ENCODE measurements at regions not wholly inside any gene's neighbourhood (a gene's known extent, or its start where the extent isn't known, plus 50 kb on each side); places are given as distances from the start of the nearest gene placed in this dataset.
"Not testable (repeated sequence)": the region's sequence is repeated elsewhere in the genome, so short reads cannot be mapped to it uniquely, and the experiment has no call there.

DNA sequence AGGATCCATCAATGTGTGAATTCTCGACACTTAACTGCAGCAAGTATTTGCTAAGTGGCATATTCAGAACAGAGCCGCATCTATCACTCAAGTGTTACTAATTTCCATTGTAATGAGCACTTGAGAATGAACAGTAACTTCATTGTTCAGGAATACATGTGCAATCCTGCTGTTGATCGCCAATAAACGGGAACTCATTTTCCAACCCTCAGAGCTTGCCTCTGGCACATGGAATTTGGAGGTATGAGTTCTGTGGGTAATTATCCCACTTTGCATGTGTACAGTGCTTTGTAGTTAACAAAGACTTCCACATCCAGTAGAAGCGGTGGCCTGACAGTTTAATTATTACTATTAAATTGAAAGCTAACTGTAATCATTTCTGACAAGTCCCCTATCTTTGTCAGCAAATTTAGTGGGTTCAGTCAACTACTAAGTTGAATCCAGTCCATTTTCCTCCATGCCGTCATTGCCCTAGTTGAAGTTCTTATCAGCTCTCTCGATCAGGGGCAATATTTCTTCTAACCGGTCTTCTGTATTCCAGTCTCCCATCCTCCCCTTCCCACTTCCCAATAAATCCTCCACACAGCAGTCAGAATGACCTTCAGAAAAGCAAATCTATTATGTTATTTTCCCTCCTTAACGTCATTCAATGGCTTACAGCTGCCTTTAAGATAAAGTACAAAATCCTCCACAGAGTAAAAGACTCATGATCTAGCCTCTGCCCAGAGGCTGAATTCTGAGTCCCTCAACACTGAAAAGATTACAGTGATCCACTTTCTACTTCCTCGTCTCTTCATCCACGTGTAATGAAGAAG lies 62.4 kb upstream of the GBA3 start:
- TF ChIP-seq, protein P1, sequence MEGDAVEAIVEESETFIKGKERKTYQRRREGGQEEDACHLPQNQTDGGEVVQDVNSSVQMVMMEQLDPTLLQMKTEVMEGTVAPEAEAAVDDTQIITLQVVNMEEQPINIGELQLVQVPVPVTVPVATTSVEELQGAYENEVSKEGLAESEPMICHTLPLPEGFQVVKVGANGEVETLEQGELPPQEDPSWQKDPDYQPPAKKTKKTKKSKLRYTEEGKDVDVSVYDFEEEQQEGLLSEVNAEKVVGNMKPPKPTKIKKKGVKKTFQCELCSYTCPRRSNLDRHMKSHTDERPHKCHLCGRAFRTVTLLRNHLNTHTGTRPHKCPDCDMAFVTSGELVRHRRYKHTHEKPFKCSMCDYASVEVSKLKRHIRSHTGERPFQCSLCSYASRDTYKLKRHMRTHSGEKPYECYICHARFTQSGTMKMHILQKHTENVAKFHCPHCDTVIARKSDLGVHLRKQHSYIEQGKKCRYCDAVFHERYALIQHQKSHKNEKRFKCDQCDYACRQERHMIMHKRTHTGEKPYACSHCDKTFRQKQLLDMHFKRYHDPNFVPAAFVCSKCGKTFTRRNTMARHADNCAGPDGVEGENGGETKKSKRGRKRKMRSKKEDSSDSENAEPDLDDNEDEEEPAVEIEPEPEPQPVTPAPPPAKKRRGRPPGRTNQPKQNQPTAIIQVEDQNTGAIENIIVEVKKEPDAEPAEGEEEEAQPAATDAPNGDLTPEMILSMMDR (IDR thresholded peaks at IDR 0.05), result not testable (repeated sequence)
- TF ChIP-seq, protein P2, sequence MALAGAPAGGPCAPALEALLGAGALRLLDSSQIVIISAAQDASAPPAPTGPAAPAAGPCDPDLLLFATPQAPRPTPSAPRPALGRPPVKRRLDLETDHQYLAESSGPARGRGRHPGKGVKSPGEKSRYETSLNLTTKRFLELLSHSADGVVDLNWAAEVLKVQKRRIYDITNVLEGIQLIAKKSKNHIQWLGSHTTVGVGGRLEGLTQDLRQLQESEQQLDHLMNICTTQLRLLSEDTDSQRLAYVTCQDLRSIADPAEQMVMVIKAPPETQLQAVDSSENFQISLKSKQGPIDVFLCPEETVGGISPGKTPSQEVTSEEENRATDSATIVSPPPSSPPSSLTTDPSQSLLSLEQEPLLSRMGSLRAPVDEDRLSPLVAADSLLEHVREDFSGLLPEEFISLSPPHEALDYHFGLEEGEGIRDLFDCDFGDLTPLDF (CRISPR knock-in tag; IDR thresholded peaks at IDR 0.05), result not testable (repeated sequence)
- TF ChIP-seq, protein P3, sequence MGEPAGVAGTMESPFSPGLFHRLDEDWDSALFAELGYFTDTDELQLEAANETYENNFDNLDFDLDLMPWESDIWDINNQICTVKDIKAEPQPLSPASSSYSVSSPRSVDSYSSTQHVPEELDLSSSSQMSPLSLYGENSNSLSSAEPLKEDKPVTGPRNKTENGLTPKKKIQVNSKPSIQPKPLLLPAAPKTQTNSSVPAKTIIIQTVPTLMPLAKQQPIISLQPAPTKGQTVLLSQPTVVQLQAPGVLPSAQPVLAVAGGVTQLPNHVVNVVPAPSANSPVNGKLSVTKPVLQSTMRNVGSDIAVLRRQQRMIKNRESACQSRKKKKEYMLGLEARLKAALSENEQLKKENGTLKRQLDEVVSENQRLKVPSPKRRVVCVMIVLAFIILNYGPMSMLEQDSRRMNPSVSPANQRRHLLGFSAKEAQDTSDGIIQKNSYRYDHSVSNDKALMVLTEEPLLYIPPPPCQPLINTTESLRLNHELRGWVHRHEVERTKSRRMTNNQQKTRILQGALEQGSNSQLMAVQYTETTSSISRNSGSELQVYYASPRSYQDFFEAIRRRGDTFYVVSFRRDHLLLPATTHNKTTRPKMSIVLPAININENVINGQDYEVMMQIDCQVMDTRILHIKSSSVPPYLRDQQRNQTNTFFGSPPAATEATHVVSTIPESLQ (CRISPR knock-in tag; IDR thresholded peaks at IDR 0.05), result not testable (repeated sequence)
- not testable (repeated sequence) for TF ChIP-seq ZNF396 (CRISPR knock-in tag; IDR thresholded peaks at IDR 0.05; ENCODE audit: borderline replicate concordance); CREB1 (CRISPR knock-in tag; IDR thresholded peaks at IDR 0.05); JUN (CRISPR knock-in tag; IDR thresholded peaks at IDR 0.05); ATF3 (CRISPR knock-in tag; conservative IDR thresholded peaks at IDR 0.05); ELF4 (CRISPR knock-in tag; IDR thresholded peaks at IDR 0.05; ENCODE audit: low read depth); ATF1 (CRISPR knock-in tag; IDR thresholded peaks at IDR 0.05); FOXP4 (CRISPR knock-in tag; IDR thresholded peaks at IDR 0.05); ESRRA (CRISPR knock-in tag; IDR thresholded peaks at IDR 0.05; ENCODE audit: borderline replicate concordance)
- TF ChIP-seq, protein P4, sequence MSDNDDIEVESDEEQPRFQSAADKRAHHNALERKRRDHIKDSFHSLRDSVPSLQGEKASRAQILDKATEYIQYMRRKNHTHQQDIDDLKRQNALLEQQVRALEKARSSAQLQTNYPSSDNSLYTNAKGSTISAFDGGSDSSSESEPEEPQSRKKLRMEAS (CRISPR knock-in tag; IDR thresholded peaks at IDR 0.05), result not testable (repeated sequence)
- TF ChIP-seq, protein P5, sequence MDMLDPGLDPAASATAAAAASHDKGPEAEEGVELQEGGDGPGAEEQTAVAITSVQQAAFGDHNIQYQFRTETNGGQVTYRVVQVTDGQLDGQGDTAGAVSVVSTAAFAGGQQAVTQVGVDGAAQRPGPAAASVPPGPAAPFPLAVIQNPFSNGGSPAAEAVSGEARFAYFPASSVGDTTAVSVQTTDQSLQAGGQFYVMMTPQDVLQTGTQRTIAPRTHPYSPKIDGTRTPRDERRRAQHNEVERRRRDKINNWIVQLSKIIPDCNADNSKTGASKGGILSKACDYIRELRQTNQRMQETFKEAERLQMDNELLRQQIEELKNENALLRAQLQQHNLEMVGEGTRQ (CRISPR knock-in tag; IDR thresholded peaks at IDR 0.05), result not testable (repeated sequence)
- TF ChIP-seq, protein P6, sequence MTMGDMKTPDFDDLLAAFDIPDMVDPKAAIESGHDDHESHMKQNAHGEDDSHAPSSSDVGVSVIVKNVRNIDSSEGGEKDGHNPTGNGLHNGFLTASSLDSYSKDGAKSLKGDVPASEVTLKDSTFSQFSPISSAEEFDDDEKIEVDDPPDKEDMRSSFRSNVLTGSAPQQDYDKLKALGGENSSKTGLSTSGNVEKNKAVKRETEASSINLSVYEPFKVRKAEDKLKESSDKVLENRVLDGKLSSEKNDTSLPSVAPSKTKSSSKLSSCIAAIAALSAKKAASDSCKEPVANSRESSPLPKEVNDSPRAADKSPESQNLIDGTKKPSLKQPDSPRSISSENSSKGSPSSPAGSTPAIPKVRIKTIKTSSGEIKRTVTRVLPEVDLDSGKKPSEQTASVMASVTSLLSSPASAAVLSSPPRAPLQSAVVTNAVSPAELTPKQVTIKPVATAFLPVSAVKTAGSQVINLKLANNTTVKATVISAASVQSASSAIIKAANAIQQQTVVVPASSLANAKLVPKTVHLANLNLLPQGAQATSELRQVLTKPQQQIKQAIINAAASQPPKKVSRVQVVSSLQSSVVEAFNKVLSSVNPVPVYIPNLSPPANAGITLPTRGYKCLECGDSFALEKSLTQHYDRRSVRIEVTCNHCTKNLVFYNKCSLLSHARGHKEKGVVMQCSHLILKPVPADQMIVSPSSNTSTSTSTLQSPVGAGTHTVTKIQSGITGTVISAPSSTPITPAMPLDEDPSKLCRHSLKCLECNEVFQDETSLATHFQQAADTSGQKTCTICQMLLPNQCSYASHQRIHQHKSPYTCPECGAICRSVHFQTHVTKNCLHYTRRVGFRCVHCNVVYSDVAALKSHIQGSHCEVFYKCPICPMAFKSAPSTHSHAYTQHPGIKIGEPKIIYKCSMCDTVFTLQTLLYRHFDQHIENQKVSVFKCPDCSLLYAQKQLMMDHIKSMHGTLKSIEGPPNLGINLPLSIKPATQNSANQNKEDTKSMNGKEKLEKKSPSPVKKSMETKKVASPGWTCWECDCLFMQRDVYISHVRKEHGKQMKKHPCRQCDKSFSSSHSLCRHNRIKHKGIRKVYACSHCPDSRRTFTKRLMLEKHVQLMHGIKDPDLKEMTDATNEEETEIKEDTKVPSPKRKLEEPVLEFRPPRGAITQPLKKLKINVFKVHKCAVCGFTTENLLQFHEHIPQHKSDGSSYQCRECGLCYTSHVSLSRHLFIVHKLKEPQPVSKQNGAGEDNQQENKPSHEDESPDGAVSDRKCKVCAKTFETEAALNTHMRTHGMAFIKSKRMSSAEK (CRISPR knock-in tag; IDR thresholded peaks at IDR 0.05; ENCODE audit: borderline replicate concordance), result not testable (repeated sequence)

All from WTC11 (cell line).